ENCODE measurements at regions not wholly inside any gene's neighbourhood (a gene's known extent, or its start where the extent isn't known, plus 50 kb on each side); places are given as distances from the start of the nearest gene placed in this dataset.
"Not testable (repeated sequence)": the region's sequence is repeated elsewhere in the genome, so short reads cannot be mapped to it uniquely, and the experiment has no call there.

DNA sequence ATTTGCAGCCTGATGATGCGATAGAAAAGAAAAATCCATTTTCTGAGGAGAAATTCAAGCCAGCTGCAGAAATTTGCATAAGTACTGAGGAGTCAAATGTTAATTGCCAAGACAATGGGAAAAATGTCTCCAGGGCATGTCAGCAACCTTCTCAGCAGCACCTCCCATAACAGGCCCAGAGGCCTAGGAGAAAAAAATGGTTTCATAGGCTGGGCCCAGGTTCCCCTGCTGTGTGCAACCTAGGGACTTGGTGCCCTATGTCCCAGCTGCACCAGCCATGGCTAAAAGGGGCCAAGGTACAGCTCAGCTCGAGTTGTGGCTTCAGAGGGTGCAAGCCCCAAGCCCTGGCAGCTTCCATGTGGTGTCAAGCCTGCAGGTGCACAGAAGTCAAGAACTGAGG is 144.8 kb upstream of the PRKD1 start:
- DNase-seq = not testable (repeated sequence)

DNA sequence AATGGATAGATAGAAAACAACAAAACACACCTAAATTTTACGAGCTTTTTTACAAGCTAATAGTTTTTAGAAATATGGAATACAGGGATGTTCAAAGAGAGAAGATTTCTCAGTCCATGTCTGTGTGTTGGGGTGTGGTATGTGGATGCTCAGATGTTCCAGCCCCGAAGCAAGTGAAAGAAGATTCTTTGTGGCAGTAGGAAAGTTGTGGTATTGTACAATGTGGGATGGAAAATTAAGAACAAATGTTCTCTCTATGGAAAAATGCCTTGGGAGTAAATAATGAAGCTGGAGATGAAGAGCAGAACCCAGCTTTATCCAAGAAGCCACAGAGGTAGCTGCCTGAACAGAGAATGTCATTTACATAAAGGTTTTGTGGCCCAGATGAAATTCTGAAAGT is 150.3 kb upstream of the PRKD1 start:
- no peak for DNase-seq

DNA sequence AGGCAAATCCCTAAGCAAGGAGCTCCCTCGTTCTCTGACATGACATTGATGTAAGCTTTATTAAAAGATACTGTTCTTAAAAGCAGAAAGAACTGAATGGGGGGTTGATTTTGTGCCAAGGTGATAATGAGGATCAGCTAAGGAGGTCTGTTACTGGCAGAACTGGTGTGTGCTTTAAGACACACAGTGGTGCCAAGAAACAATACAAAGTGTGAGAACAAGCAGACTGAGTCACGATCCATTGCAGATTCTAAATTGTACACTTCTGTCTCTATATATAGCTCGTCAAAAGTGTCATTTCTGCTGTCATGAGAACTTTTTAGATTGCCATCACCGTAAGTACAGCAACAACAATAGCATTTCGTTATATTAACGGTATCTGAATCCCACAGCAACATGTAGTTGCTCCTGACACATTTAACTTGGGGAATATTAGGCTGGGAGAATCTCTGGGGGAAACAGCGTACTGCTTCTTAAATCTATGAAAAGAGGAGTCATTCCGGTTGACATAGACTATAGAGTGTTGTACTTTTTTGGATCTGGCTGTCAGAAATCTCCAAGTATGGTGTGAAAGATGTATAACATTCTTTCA is 151.3 kb upstream of the PRKD1 start:
- no peak for DNase-seq

DNA sequence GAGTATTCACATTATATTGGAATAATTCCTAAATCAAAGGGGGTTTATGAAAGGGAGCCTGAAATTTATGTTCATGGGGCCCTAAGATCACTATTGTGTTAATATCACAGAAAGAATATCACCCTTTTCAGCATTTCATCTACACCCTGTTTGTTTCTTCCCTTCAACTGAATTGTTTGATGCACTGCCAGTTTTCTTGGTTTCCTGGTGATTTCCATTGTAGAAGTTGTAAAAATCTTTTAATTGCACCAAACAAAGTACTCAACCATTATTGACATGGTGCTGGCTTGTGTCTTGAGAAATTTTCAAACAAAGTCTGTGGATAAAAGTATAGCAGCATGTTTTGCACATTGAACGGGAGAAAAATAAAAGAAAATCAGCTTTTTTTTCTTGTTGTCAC is 154.8 kb upstream of the PRKD1 start:
- peak in 1 of 3 experiments; percentile 63 for DNase-seq

DNA sequence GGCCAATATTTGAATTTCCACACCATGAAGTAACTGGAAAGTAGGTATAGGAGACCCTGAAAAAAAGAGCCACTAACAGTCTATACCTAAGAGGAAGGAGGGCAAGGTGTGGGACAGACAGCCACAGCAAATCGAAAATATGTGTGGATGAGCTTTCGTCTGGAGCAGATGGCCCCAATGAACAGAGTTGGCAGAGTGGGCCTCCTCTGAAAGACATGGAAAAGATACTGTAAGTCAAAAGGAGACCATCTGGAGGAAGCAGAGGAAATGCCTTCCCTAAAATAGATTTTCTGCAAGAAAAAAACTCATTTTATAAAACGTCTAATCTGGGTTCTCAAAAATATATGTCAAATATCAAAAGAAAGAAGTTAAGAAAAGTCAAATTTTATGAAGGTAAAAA is 157.2 kb upstream of the PRKD1 start:
- no peak for DNase-seq

DNA sequence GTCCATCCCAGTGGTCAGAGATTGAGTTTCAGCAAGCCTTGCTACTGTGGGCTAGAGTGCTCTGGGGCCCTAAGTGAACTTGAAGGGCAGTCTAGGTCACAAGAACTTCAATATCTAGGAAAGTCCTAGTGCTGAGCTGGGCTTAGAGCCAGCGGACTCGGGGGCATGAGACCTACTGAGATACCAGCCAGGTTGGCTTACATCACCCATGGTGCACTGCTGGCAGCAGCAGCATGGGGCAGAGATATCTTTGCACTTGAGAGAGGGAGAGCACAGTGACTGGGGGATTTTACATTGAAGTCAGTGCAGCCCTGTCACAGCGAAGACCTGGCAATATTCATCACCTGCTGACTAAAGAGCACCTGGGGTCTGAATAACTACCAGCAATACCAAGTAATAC is 158.3 kb upstream of the PRKD1 start:
- DNase-seq = no peak

DNA sequence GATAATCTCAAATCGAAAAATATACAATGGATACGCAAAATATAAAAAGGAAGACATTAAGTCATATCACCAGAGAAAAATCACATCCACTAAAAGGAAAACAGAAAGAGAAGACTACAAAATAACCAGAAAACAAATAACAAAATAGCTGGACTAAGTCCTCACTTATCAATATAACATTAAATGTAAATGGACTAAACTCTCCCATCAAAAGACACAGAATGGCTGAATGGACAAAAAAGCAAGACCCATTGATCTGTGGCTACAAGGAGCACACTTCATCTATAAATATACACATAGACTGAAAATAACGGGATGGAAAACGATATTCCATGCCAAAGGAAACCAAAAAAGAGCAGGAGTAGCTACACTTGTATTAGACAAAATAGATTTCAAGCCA is 161.0 kb upstream of the PRKD1 start:
- DNase-seq = no peak

DNA sequence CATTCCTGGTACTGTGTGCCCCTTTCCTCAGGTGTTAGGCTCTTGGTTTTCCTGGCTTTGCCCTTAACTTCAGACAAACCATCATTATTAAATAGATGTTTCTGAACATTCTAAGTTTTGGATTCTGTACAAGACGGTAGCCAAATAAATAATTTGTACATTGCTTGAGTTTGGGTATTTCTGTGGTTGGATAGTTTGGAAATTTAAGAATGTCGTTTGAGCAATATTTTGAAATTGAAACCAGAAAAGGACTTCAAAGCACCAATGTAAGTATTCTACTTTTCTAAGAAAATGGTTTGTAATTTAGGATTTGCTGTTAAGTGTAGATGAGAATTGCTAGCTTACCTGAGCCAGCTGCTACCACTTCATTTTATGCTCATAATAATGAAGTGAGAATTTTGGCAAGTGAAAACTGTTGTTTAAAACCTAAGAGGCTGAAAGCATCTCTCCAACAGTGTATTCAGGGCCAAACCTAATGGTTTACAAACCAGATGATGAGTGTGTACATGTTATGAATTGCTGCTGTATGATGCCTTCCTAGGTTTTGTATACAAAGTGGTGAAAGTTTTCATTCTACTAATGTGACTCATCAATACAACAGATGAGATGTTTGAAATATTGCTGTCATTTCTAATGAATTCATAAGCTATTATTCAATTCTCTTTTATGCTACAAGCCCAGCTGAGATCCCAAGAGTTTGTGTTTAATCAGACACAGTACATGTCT is 181.5 kb upstream of the PRKD1 start:
- DNase-seq = no peak

DNA sequence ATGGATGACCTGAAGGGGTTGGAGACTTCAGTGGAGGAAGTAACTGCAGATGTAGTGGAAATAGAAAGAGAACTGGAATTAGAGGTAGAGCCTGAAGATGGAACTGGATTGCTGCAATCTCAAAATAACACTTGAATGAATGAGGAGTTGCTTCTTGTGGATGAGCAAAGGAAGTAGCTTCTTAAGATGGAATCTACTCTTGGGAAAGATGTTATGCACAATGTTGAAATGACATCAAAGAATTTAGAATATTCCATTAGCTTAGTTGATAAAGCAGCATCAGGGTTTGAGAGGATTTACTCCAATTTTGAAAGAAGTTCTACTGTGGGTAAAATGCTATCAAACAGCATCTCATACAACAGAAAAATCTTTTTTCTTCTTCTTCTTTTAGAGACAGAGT is 186.4 kb upstream of the PRKD1 start:
- no peak for DNase-seq

DNA sequence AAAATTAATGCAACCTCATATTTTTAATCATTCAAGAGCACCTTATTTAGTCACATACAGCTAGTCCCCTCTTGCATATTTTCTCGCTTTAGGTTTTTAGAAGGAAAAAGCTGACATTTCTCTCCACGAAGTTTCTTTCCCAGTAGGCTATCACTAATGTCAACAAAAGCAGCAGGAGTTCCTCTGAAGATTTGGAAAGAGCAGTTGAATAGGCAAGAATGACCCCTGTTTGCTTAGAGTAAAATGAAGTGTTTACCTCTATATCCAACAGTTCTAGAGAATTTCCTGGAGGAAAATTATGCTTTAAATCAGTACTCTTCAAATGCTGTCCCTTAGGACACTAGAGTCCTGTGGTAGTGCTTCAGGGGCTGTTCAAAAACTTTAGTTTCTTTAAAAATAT is 188.1 kb upstream of the PRKD1 start:
- DNase-seq = peak in 2 of 3 experiments; percentile 16 to 74

DNA sequence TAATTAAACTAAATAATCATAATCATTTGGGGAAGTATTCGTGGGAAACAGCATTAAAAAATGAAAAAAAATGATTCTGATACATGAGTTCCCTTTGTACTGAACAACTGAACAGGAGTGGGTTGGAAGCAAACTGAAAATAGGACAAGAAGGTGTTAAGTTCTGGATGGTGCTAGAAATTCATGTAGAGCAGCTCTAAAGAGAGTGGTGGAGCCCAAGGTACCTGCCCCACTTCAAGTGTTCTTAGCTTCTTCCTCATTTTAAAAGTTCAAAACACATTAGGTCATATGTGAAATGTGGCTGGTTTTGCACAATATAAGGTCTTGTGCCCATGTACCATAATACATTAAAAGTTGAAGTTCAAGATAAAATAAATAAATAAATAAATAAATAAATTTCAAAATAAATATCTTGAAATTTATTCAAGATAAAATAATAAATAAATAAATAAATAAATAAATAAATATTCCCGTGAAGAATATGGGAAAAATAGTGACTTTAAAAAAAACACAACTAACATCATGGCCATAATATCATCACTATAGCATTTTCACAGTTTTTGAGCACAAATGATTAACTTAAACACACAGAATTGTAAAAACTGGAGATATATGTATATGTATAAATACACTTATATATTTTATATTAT is 191.5 kb upstream of the PRKD1 start:
- DNase-seq = no peak

DNA sequence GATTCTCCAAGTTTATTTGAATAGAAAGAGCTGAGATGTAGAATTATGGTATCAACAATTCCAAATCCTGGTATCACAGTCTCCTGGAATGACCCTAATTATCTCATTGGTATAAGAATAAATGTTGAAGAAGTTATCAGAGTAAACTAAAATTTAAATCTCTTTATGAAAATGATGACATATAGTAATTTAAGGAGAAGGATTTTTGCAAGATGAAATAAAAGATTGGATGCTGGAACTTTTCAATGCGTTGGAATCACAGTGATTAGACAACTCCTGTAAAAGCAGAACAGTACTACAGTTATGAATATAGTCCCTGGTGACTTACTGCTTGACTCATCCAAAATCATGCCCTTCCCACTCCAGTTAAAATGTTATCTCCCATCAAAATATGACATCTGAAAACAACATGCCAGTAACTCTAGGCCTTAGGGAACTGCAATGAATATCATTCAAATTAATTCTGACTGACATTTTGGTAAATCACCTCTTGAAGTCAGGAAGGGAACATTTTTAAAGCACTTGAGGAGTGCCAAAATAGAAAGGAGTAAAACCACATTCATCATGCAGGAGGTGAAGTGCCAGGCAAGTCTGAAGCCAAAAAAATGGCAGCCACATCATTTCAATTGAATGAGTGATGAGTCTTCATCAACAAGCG is 197.8 kb upstream of the PRKD1 start:
- DNase-seq = peak in 2 of 3 experiments; percentile 19 to 33

DNA sequence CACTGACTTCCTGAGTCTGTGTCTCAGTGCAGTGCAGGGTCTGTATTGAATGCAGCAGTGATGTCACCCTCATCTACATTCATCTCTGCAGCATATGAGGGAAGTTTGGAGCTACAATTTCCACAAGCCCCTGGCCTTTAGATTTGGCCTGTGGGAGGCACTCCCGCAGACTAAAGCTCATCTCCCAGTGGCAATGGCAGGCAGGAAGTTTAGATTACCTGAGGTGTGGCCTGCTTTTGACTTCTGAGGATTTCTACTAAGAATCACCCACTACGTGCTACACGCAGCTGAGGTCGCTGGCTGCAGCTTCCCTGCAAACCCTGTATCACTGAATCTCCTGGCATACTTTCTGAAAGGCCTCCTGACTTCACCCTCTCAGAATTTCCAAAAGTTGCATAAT is 202.2 kb upstream of the PRKD1 start:
- DNase-seq = no peak

DNA sequence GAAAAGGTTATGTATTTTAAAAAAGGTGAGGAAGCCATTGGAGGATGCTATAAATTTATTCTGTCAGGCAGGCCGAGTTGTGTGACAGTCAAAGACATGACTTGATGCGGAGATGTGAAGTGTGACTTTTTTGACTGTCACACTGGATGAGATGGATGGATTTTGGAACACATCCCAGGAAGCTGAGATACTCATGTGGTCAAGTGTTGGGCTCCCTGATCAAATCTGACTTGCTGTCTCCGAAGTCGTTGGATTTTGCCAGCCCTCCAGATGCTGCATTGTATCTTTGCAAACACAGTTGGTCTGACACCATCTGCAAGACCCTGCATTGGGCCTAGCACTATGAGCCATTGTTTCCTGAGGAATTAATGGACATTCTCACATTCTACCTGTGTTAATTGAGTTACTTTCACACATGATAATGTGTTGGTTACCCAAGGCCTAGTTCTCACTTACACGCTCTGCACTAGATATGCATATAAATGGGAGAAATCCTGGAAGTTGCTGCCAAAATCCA is 204.0 kb upstream of the PRKD1 start:
- no peak for DNase-seq

DNA sequence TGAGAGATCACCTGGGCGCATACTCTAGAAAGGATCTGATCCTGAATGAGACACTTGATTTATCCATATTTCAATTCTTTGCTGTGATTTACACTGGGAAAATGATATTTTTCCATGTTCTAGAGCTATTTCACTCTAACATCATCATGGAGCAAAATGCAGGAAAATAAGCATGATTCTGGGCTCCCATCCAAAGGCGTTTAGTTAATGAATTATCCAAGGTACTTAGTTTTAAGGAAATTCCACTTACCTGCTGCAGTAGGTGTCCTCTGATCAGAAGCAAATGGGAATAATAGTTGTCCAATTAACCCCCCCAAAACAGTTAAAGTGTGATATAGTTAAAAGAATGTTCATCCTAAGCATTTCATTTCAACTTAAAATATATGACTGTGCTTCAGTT is 204.5 kb upstream of the PRKD1 start:
- DNase-seq = no peak

DNA sequence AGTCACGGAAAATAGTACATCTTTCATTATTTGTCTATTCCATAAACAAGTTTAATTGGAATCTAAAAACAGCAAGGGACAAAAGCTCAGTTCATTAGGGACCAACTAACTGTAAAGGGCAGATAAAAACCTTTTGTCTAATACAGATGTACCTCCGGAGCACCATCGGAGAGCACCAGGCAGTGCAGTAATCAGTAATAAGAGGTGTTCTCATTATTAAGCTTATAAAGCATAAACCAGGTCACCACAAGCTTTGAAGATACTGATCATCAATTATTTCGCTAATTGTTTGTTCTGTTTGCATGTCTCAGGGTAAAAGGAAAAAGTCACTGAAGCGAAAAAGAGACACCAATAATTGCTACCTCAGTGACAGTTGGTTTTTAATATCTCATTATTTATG is 207.3 kb upstream of the PRKD1 start:
- DNase-seq = peak in 2 of 3 experiments; percentile 77 to 98

DNA sequence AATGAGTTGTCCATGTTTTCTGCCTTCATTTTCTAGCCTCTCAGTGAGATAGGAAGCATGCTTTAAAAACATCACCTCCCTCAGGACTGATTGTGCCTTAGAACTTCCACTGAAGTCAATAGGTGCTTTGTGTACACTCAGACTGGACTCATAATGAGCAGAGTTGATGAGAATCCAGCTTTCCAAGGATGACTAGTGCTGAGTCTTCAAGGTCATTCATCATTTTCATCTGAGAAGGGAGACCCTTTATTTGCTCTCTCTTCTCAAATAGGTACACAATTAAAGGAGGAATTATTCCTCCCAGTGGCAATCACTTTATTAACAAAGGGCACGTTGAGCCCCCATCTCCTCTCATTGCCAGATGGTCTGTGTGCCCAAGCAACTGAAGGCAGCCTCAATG is 210.9 kb upstream of the PRKD1 start:
- DNase-seq = peak in 2 of 3 experiments; percentile 17 to 76

DNA sequence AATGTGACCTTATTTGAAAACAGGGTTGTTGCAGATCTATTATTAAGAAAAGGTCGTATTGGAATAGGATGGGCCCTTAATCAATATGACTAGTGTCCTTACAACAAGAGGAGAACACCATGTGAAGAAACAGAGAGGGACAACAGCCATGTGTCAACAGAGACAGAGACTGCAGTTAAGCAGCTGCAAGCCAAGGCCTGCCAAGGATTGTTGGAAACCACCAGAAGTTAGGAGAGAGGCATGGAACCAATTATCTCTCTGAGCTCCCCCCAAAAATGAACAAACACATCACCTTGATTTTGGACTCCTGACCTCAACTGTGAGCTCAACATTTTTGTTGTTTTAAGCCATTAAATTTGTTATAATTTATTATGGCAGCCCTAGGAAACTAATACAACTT is 214.6 kb upstream of the PRKD1 start:
- no peak for DNase-seq

DNA sequence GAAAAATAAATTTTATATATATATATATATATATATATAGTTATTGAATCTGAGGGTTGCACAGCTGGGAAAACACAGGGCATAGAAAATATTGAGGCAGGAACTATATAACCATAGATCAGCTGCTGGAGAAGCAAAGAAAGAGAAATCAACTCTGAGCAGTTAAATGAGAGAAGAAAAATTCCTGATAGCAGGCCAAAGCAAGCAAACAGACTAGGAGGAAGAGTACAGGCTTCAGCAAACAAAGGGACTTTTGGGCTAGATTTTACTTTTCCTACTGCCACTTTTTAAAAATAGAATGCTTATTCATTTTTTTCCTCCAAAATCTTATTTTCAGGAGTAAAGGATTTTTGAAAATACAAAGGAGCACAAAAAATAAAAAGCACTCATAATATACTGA is 216.0 kb upstream of the PRKD1 start:
- DNase-seq = no peak

DNA sequence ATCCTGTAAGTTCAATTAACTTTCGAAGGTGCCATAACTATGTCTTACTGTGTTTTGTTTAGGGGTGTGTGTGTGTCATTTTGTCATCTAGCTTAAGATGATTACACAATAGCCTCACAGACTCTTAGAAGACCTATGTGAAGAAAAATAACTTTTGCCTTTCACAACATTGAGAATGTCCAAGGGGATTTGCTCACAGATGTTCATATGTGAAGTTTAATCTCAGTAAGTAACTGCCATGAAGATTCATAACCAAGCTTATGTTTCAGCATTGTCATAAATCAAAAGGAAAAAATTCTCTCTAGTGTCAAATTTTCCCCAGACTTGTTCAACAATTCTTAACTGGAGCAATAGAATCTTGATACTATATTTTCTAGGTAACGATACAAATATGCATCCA is 226.1 kb upstream of the PRKD1 start:
- no peak for DNase-seq

DNA sequence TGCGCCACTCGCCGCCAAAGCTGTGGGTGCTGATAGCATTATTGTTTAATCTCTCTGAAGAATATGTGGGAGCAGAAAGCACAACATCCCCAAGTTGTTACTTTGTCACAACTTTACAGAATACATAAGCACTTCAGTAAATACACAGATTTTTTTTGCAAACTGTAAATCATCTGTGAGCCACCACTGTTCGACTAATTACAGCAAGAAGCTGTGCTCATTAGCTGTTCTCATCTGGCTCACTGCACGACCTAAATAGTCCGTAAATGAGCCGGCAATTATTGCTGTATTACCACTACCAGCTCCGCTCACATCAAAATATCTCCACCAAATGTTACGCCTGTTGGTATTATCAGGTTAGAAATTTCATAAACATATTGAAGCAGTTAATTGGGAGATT is 228.9 kb upstream of the PRKD1 start:
- peak in 2 of 3 experiments; percentile 83 to 93 for DNase-seq

DNA sequence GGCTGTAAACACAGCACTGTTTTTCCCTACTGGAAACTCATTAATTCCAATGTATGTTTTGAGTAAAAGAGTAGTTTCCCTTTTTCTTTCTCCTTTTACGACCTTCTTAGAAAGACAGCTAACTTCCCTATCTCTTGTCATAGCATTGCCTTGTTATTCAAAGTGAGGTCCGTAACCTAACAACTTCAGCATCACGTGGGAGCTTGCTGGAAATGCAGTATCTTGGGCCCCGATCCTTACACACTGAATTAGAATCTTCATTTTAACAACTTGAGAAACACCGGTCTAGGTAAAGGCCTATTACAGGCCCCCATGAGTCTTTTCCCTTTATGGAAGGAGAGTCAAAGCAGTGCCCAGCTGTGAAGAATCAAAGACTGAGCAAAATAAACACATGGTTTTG is 230.7 kb upstream of the PRKD1 start:
- no peak for DNase-seq

DNA sequence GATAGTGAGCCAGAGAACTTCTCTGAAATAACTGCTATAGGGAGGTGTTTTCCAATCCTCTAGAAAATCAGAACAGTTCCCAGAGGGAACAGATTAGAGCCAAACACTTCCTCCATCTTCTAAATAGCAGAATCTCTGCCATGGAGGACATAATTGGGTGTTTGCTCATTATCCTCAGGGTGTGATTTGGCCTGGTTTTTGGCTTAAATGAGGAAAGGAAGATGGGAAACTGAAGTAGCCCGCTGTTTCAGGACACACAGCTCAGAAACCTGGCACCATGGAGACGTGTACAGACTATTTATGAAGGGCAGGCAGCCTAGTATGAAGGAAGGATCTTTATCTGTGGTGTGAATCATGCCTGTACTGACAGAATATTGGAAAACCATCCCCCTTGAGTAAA is 231.7 kb upstream of the PRKD1 start:
- DNase-seq = peak in 2 of 3 experiments; percentile 15 to 65

DNA sequence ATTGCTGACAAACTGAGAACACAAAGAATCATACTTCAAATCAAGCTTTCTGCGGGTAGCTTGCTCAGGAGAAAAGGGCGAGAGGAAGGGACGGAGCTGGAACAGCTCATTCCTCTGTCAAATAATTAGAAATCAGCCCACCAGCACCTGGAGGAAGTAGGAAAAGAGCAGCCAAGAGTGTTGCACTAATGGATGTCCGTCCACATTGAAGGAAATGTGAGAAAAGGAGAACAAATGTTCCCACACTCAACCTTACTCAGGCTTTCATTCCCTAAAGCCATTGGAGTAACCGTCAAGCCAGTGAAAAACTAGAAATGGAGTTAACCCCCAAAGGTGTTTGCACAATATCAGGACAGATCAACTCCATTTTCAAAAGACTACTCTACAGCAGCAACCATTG is 233.0 kb upstream of the PRKD1 start:
- no peak for DNase-seq

Measured in NCI-H1417 (cell line).